Ishikawa (cell line): ENCODE measurements at regions not wholly inside any gene's neighbourhood (a gene's known extent, or its start where the extent isn't known, plus 50 kb on each side); places are given as distances from the start of the nearest gene placed in this dataset.

Source experiments
- CREB1 ChIP-seq: IDR thresholded peaks from 2 replicates; pipeline ENCODE4 v1.6.1; 2012; ENCODE audit warnings: low read depth
- EP300 ChIP-seq: IDR thresholded peaks from 2 replicates; pipeline ENCODE4 v1.6.1; 2012; ENCODE audit warnings: borderline replicate concordance
- MAX ChIP-seq: IDR thresholded peaks from 2 replicates; pipeline ENCODE4 v1.6.1; 2012
- RAD21 ChIP-seq: IDR thresholded peaks from 2 replicates; pipeline ENCODE4 v1.6.1; 2012; ENCODE audit warnings: low read depth
- REST ChIP-seq: IDR thresholded peaks from 2 replicates; pipeline ENCODE4 v1.6.1; 2012; ENCODE audit warnings: low read depth, mild to moderate bottlenecking
- TCF12 ChIP-seq: IDR thresholded peaks from 2 replicates; pipeline ENCODE4 v1.6.1; 2012; ENCODE audit warnings: low read depth
- YY1 ChIP-seq: IDR thresholded peaks from 2 replicates; pipeline ENCODE4 v1.6.1; 2012; ENCODE audit warnings: low read depth
- ZBTB7A ChIP-seq: IDR thresholded peaks from 2 replicates; pipeline ENCODE4 v1.6.1; 2012; ENCODE audit warnings: low read depth

- TF ChIP-seq EP300 (no peak), REST (no peak), YY1 (no peak), TCF12 (no peak), MAX (no peak), CREB1 (no peak), RAD21 (no peak), ZBTB7A (no peak)
Measured at GRCh38 chr2:212891580-212891979, 259.8 kb downstream of the IKZF2 start.
